HEK293T (cell line): ENCODE measurements at regions not wholly inside any gene's neighbourhood (a gene's known extent, or its start where the extent isn't known, plus 50 kb on each side); places are given as distances from the start of the nearest gene placed in this dataset.

ENCODE experiments used
- ARNT ChIP-seq: fragments of 450-650 bp; IDR thresholded peaks from 2 replicates; pipeline ENCODE4 v1.6.1; 2017; ENCODE audit warnings: mild to moderate bottlenecking
- BHLHE40 ChIP-seq: fragments of 450-650 bp; IDR thresholded peaks from 2 replicates; pipeline ENCODE4 v1.6.1; 2016; ENCODE audit warnings: mild to moderate bottlenecking, moderate library complexity, borderline replicate concordance
- CTBP1 ChIP-seq: fragments of 450-650 bp; IDR thresholded peaks from 2 replicates; pipeline ENCODE4 v1.6.1; 2016; ENCODE audit warnings: borderline replicate concordance
- ELF4 ChIP-seq: fragments of 450-650 bp; IDR thresholded peaks from 2 replicates; pipeline ENCODE4 v1.6.1; 2017; ENCODE audit warnings: antibody characterized with exemption
- FOXA1 ChIP-seq: fragments of 450-650 bp; IDR thresholded peaks from 2 replicates; pipeline ENCODE4 v1.6.1; 2016; ENCODE audit warnings: mild to moderate bottlenecking
- FOXK2 ChIP-seq: fragments of 450-650 bp; IDR thresholded peaks from 2 replicates; pipeline ENCODE4 v1.6.1; 2016; ENCODE audit warnings: mild to moderate bottlenecking
- FOXM1 ChIP-seq: fragments of 450-650 bp; IDR thresholded peaks from 2 replicates; pipeline ENCODE4 v1.6.1; 2017; ENCODE audit warnings: mild to moderate bottlenecking, borderline replicate concordance
- L3MBTL2 ChIP-seq: fragments of 450-650 bp; conservative IDR thresholded peaks from 2 replicates; pipeline ENCODE4 v1.6.1; 2016; ENCODE audit warnings: mild to moderate bottlenecking
- LEF1 ChIP-seq: fragments of 450-650 bp; IDR thresholded peaks from 2 replicates; pipeline ENCODE4 v1.6.1; 2017; ENCODE audit warnings: mild to moderate bottlenecking, borderline replicate concordance
- NFRKB ChIP-seq: fragments of 450-650 bp; IDR thresholded peaks from 2 replicates; pipeline ENCODE4 v1.6.1; 2016; ENCODE audit warnings: mild to moderate bottlenecking, moderate library complexity
- SP1 ChIP-seq: fragments of 450-650 bp; IDR thresholded peaks from 2 replicates; pipeline ENCODE4 v1.6.1; 2017
- SUZ12 ChIP-seq: fragments of 450-650 bp; IDR thresholded peaks from 2 replicates; pipeline ENCODE4 v1.6.1; 2016; ENCODE audit warnings: mild to moderate bottlenecking
- ZNF384 ChIP-seq: fragments of 450-650 bp; IDR thresholded peaks from 2 replicates; pipeline ENCODE4 v1.6.1; 2016
- TF ChIP-seq, protein P1 (sequence below): fragments of 450-650 bp; IDR thresholded peaks from 2 replicates; pipeline ENCODE4 v1.6.1; 2016

- no peak for TF ChIP-seq FOXM1
- no peak for TF ChIP-seq BHLHE40
- TF ChIP-seq NFRKB, result no peak
- TF ChIP-seq SUZ12, result no peak
- TF ChIP-seq FOXA1, result no peak
- TF ChIP-seq ZNF384, result no peak
- no peak for TF ChIP-seq SP1
- no peak for TF ChIP-seq LEF1
- TF ChIP-seq ELF4, result no peak
- TF ChIP-seq, protein P1, sequence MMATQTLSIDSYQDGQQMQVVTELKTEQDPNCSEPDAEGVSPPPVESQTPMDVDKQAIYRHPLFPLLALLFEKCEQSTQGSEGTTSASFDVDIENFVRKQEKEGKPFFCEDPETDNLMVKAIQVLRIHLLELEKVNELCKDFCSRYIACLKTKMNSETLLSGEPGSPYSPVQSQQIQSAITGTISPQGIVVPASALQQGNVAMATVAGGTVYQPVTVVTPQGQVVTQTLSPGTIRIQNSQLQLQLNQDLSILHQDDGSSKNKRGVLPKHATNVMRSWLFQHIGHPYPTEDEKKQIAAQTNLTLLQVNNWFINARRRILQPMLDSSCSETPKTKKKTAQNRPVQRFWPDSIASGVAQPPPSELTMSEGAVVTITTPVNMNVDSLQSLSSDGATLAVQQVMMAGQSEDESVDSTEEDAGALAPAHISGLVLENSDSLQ, result no peak
- no peak for TF ChIP-seq L3MBTL2
- TF ChIP-seq CTBP1, result no peak
- TF ChIP-seq ARNT, result no peak
- no peak for TF ChIP-seq FOXK2
Measured at GRCh38 chr5:82512025-82512424, 233.9 kb upstream of the RPS23 start.
